ENCODE measurements at regions not wholly inside any gene's neighbourhood (a gene's known extent, or its start where the extent isn't known, plus 50 kb on each side); places are given as distances from the start of the nearest gene placed in this dataset.

DNA sequence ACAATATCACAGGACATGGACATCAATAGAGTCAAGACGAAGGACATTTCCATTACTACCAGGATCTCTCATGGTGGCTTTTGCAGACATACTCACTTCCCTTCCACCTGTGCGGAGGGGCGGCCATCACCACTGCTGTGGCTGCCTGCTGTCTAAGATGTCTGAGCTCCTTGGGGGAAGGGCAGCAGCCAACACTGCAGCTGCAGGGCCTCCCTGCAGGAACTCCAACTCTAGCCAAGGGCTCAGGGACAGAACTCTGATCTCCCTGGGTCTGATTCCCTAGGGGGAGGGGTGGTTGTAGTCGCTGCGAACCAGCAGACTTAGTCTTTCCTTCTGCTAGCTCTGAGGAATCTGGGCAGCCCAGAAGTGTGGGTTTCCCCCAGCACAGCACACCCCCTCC lies 78.9 kb upstream of the ANKRD10 start:
- no peak for DNase-seq (ENCODE audit: low spot score)
- H3K9ac ChIP-seq (ENCODE audit: low read depth in 1 of 2, low read length in 2 of 2): no peak overlapping the region
- peaks cover 0 to 2% (median 1%) of the 10 kb centered on the region in 4 donors for H3K27me3 ChIP-seq (ENCODE audit: control insufficient read depth in 4 of 4, insufficient read depth in 4 of 4, low read length in 3 of 4)
- no peaks in the 10 kb centered on the region for H3K4me1 ChIP-seq (ENCODE audit: control insufficient read depth in 4 of 4, insufficient read depth in 4 of 4, low read length in 3 of 4)
- no peak overlapping the region for H3K27ac ChIP-seq (ENCODE audit: low read depth in 1 of 2, low read length in 2 of 2)
- TF ChIP-seq SP1 (IDR thresholded peaks at IDR 0.05): no peak
- no peak for TF ChIP-seq RAD21 (IDR thresholded peaks at IDR 0.05)
- TF ChIP-seq, protein P1, sequence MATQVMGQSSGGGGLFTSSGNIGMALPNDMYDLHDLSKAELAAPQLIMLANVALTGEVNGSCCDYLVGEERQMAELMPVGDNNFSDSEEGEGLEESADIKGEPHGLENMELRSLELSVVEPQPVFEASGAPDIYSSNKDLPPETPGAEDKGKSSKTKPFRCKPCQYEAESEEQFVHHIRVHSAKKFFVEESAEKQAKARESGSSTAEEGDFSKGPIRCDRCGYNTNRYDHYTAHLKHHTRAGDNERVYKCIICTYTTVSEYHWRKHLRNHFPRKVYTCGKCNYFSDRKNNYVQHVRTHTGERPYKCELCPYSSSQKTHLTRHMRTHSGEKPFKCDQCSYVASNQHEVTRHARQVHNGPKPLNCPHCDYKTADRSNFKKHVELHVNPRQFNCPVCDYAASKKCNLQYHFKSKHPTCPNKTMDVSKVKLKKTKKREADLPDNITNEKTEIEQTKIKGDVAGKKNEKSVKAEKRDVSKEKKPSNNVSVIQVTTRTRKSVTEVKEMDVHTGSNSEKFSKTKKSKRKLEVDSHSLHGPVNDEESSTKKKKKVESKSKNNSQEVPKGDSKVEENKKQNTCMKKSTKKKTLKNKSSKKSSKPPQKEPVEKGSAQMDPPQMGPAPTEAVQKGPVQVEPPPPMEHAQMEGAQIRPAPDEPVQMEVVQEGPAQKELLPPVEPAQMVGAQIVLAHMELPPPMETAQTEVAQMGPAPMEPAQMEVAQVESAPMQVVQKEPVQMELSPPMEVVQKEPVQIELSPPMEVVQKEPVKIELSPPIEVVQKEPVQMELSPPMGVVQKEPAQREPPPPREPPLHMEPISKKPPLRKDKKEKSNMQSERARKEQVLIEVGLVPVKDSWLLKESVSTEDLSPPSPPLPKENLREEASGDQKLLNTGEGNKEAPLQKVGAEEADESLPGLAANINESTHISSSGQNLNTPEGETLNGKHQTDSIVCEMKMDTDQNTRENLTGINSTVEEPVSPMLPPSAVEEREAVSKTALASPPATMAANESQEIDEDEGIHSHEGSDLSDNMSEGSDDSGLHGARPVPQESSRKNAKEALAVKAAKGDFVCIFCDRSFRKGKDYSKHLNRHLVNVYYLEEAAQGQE (IDR thresholded peaks at IDR 0.05): no peak
- TF ChIP-seq, protein P2, sequence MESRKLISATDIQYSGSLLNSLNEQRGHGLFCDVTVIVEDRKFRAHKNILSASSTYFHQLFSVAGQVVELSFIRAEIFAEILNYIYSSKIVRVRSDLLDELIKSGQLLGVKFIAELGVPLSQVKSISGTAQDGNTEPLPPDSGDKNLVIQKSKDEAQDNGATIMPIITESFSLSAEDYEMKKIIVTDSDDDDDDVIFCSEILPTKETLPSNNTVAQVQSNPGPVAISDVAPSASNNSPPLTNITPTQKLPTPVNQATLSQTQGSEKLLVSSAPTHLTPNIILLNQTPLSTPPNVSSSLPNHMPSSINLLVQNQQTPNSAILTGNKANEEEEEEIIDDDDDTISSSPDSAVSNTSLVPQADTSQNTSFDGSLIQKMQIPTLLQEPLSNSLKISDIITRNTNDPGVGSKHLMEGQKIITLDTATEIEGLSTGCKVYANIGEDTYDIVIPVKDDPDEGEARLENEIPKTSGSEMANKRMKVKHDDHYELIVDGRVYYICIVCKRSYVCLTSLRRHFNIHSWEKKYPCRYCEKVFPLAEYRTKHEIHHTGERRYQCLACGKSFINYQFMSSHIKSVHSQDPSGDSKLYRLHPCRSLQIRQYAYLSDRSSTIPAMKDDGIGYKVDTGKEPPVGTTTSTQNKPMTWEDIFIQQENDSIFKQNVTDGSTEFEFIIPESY (IDR thresholded peaks at IDR 0.05): no peak
- TF ChIP-seq, protein P3, sequence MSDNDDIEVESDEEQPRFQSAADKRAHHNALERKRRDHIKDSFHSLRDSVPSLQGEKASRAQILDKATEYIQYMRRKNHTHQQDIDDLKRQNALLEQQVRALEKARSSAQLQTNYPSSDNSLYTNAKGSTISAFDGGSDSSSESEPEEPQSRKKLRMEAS (IDR thresholded peaks at IDR 0.05): no peak
- TF ChIP-seq, protein P4, sequence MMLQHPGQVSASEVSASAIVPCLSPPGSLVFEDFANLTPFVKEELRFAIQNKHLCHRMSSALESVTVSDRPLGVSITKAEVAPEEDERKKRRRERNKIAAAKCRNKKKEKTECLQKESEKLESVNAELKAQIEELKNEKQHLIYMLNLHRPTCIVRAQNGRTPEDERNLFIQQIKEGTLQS (IDR thresholded peaks at IDR 0.05): no peak
- no peak for TF ChIP-seq FOXA2 (IDR thresholded peaks at IDR 0.05)
- TF ChIP-seq TAF1 (conservative IDR thresholded peaks at IDR 0.05): no peak
- no peak for TF ChIP-seq HNF4A (conservative IDR thresholded peaks at IDR 0.05)
- no peak for TF ChIP-seq HNF4G (IDR thresholded peaks at IDR 0.05)
- no peak for TF ChIP-seq GABPA (IDR thresholded peaks at IDR 0.05 in 1 of 2, conservative IDR thresholded peaks at IDR 0.05 in 1 of 2)
- TF ChIP-seq NR2F2 (IDR thresholded peaks at IDR 0.05): no peak
- no peak for TF ChIP-seq JUND (IDR thresholded peaks at IDR 0.05)
- TF ChIP-seq FOXA1 (IDR thresholded peaks at IDR 0.05): no peak
- TF ChIP-seq RXRA (IDR thresholded peaks at IDR 0.05): no peak
- no peak for TF ChIP-seq YY1 (IDR thresholded peaks at IDR 0.05)
- TF ChIP-seq EGR1 (IDR thresholded peaks at IDR 0.05; ENCODE audit: low read depth in 2 of 2): no peak
- TF ChIP-seq, protein P5, sequence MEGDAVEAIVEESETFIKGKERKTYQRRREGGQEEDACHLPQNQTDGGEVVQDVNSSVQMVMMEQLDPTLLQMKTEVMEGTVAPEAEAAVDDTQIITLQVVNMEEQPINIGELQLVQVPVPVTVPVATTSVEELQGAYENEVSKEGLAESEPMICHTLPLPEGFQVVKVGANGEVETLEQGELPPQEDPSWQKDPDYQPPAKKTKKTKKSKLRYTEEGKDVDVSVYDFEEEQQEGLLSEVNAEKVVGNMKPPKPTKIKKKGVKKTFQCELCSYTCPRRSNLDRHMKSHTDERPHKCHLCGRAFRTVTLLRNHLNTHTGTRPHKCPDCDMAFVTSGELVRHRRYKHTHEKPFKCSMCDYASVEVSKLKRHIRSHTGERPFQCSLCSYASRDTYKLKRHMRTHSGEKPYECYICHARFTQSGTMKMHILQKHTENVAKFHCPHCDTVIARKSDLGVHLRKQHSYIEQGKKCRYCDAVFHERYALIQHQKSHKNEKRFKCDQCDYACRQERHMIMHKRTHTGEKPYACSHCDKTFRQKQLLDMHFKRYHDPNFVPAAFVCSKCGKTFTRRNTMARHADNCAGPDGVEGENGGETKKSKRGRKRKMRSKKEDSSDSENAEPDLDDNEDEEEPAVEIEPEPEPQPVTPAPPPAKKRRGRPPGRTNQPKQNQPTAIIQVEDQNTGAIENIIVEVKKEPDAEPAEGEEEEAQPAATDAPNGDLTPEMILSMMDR (IDR thresholded peaks at IDR 0.05; ENCODE audit: low read depth, low read length, missing input control): no peak
- H3K36me3 ChIP-seq (ENCODE audit: control insufficient read depth in 4 of 4, insufficient read depth in 3 of 4, low read depth in 1 of 4, low read length in 3 of 4): no peaks in the 10 kb centered on the region
- 68% methylated on average over 5 of the region's 5 CpGs for WGBS
- no peak overlapping the region for H3K4me3 ChIP-seq (ENCODE audit: low read depth in 1 of 3, low read length in 3 of 3)
- H3K9me3 ChIP-seq (ENCODE audit: control insufficient read depth in 4 of 4, low read length in 3 of 4): no peaks in the 10 kb centered on the region

Data from liver (tissue), 8 donors.